IMR-90 (cell line): ENCODE measurements at regions not wholly inside any gene's neighbourhood (a gene's known extent, or its start where the extent isn't known, plus 50 kb on each side); places are given as distances from the start of the nearest gene placed in this dataset.

Experiments
- ATAC-seq: fragments of 200-7000 bp; cut with Tn5 transposase; 2 replicates; pipeline ENCODE4 v1.9.1; 2020; ENCODE audit warnings: low read depth, mild to moderate bottlenecking, moderate library complexity
- BruUV-seq: library from RNA; stranded (reverse); fragments of 400-500 nt; replicated peaks from 2 replicates; lab custom pipeline; 2021; lab: Mats Ljungman, UMichigan
- CTCF ChIA-PET: fragments of 300-600 bp; formaldehyde crosslinking; extraction: SDS; loops from one replicate; lab custom pipeline; 2021; ENCODE audit warnings: antibody characterized with exemption; lab: Yijun Ruan, JAX
- POLR2A ChIA-PET: fragments of 300-600 bp; sonication (Branson Sonifier 250); formaldehyde crosslinking; loops from one replicate; lab custom pipeline; 2022; ENCODE audit warnings: antibody characterized with exemption; ENCODE audit not compliant: unreplicated experiment; lab: Charles Lee
- DNase-seq: peaks from one replicate; pipeline ENCODE4 v3.0.0; 2013
- H2AFZ ChIP-seq: replicated peaks from 2 replicates; pipeline ENCODE3; 2013; ENCODE audit warnings: low read length, mild to moderate bottlenecking; ENCODE audit not compliant: poor library complexity
- H2AK5ac ChIP-seq: 2 replicates; pipeline ENCODE4 v1.6.1; 2013; ENCODE audit warnings: low read depth, low read length, inconsistent platforms
- H2AK9ac ChIP-seq: replicated peaks from 2 replicates; pipeline ENCODE3; 2013; ENCODE audit warnings: mild to moderate bottlenecking, low read depth, low read length, moderate library complexity; ENCODE audit not compliant: poor library complexity
- H2BK120ac ChIP-seq: 2 replicates; pipeline ENCODE4 v1.6.1; 2013; ENCODE audit warnings: low read depth, low read length, inconsistent platforms
- H2BK15ac ChIP-seq: 3 replicates; pipeline ENCODE4 v1.6.1; 2013; ENCODE audit warnings: low read depth, low read length, inconsistent platforms
- H2BK20ac ChIP-seq: 2 replicates; pipeline ENCODE4 v1.6.1; 2013; ENCODE audit warnings: low read depth, mild to moderate bottlenecking, inconsistent platforms, low read length, moderate library complexity
- H2BK5ac ChIP-seq: 2 replicates; pipeline ENCODE4 v1.6.1; 2013; ENCODE audit warnings: mild to moderate bottlenecking, low read depth, low read length, inconsistent platforms; ENCODE audit not compliant: poor library complexity, severe bottlenecking
- H3K14ac ChIP-seq: replicated peaks from 2 replicates; pipeline ENCODE4 v1.6.1; 2013; ENCODE audit warnings: low read depth, low read length, inconsistent platforms
- H3K18ac ChIP-seq: 2 replicates; pipeline ENCODE4 v1.6.1; 2013; ENCODE audit warnings: low read depth, low read length, control low read depth
- H3K23ac ChIP-seq: 2 replicates; pipeline ENCODE4 v1.6.1; 2013; ENCODE audit warnings: low read depth, low read length, inconsistent platforms
- H3K27ac ChIP-seq: 2 replicates; pipeline ENCODE4 v1.5.1; 2013; ENCODE audit warnings: mild to moderate bottlenecking, control low read depth, low read length; ENCODE audit not compliant: insufficient read depth
- H3K27me3 ChIP-seq: 2 replicates; pipeline ENCODE4 v1.6.1; 2013; ENCODE audit warnings: low read length; ENCODE audit not compliant: control insufficient read depth, insufficient read depth
- H3K36me3 ChIP-seq: 2 replicates; pipeline ENCODE4 v1.6.1; 2013; ENCODE audit warnings: low read length, mixed read lengths; ENCODE audit not compliant: control insufficient read depth, insufficient read depth
- H3K4ac ChIP-seq: 2 replicates; pipeline ENCODE4 v1.6.1; 2013; ENCODE audit warnings: low read depth, low read length, inconsistent platforms
- H3K4me1 ChIP-seq: 2 replicates; pipeline ENCODE4 v1.6.1; 2013; ENCODE audit warnings: low read length, mixed read lengths; ENCODE audit not compliant: control insufficient read depth, insufficient read depth
- H3K4me2 ChIP-seq: 2 replicates; pipeline ENCODE4 v1.6.1; 2013; ENCODE audit warnings: low read depth, mild to moderate bottlenecking, control low read depth, low read length, moderate library complexity
- H3K4me3 ChIP-seq: 2 replicates; pipeline ENCODE4 v1.5.1; 2013; ENCODE audit warnings: low read depth, mild to moderate bottlenecking, control low read depth, low read length, moderate library complexity; ENCODE audit not compliant: insufficient read depth
- H3K56ac ChIP-seq: 2 replicates; pipeline ENCODE4 v1.6.1; 2013; ENCODE audit warnings: low read length, inconsistent platforms; ENCODE audit not compliant: insufficient read depth; ENCODE audit errors: extremely low read depth
- H3K79me1 ChIP-seq, 2 experiments: 2 replicates each; pipeline ENCODE4 v1.6.1; 2013; ENCODE audit warnings: low read length in 2 of 2, inconsistent platforms in 1 of 2, low read depth in 1 of 2
- H3K9ac ChIP-seq: 2 replicates; pipeline ENCODE4 v1.6.1; 2013; ENCODE audit warnings: low read depth, low read length, control low read depth
- H3K9me1 ChIP-seq: 2 replicates; pipeline ENCODE4 v1.6.1; 2013; ENCODE audit warnings: low read length, inconsistent platforms; ENCODE audit not compliant: insufficient read depth
- H3K9me3 ChIP-seq: 2 replicates; pipeline ENCODE4 v1.6.1; 2013; ENCODE audit warnings: low read length; ENCODE audit not compliant: control insufficient read depth, insufficient read depth
- H4K20me1 ChIP-seq: 2 replicates; pipeline ENCODE4 v1.6.1; 2013; ENCODE audit warnings: low read length, inconsistent platforms; ENCODE audit not compliant: insufficient read depth
- H4K5ac ChIP-seq: 2 replicates; pipeline ENCODE4 v1.6.1; 2013; ENCODE audit warnings: mild to moderate bottlenecking, low read depth, low read length, control low read depth
- H4K8ac ChIP-seq, 2 experiments: 2 replicates each; pipeline ENCODE4 v1.6.1; 2013; ENCODE audit warnings: low read depth in 2 of 2, low read length in 2 of 2, control low read depth in 1 of 2, inconsistent platforms in 1 of 2
- H4K91ac ChIP-seq: 2 replicates; pipeline ENCODE4 v1.6.1; 2013; ENCODE audit warnings: low read depth, low read length, inconsistent platforms; ENCODE audit not compliant: insufficient read depth
- BHLHE40 ChIP-seq: fragments of 150-350 bp; IDR thresholded peaks from 2 replicates; pipeline ENCODE4 v1.6.1; 2016; ENCODE audit warnings: mild to moderate bottlenecking, low read depth, low read length
- CEBPB ChIP-seq: IDR thresholded peaks from 2 replicates; pipeline ENCODE4 v1.6.1; 2012; ENCODE audit warnings: low read depth, low read length, improper control_type of control experiment
- CHD1 ChIP-seq: IDR thresholded peaks from 2 replicates; pipeline ENCODE4 v1.6.1; 2012; ENCODE audit warnings: low read depth, low read length, improper control_type of control experiment
- CTCF ChIP-seq: conservative IDR thresholded peaks from 2 replicates; pipeline ENCODE4 v1.5.1; 2012; ENCODE audit warnings: mild to moderate bottlenecking, low read depth, low read length, improper control_type of control experiment
- FOS ChIP-seq: fragments of 150-350 bp; IDR thresholded peaks from 2 replicates; pipeline ENCODE4 v1.6.1; 2016; ENCODE audit warnings: low read depth, low read length
- MAFK ChIP-seq: IDR thresholded peaks from 2 replicates; pipeline ENCODE4 v1.6.1; 2012; ENCODE audit warnings: low read depth, low read length, improper control_type of control experiment
- MAZ ChIP-seq: IDR thresholded peaks from 2 replicates; pipeline ENCODE4 v1.6.1; 2012; ENCODE audit warnings: low read depth, mild to moderate bottlenecking, low read length, improper control_type of control experiment, moderate library complexity, borderline replicate concordance
- MXI1 ChIP-seq: IDR thresholded peaks from 2 replicates; pipeline ENCODE4 v1.6.1; 2012; ENCODE audit warnings: low read depth, mild to moderate bottlenecking, low read length, moderate library complexity, borderline replicate concordance
- NFE2L2 ChIP-seq: fragments of 150-350 bp; IDR thresholded peaks from 2 replicates; pipeline ENCODE4 v1.6.1; 2016; ENCODE audit warnings: low read depth, mild to moderate bottlenecking, low read length
- POLR2A ChIP-seq: IDR thresholded peaks from 2 replicates; pipeline ENCODE4 v1.6.1; 2012; ENCODE audit warnings: mild to moderate bottlenecking, low read depth, low read length
- RAD21 ChIP-seq: IDR thresholded peaks from 2 replicates; pipeline ENCODE4 v1.6.1; 2012; ENCODE audit warnings: low read length, improper control_type of control experiment
- RCOR1 ChIP-seq: IDR thresholded peaks from 2 replicates; pipeline ENCODE4 v1.6.1; 2012; ENCODE audit warnings: mild to moderate bottlenecking, low read length, improper control_type of control experiment; ENCODE audit not compliant: insufficient replicate concordance
- RFX5 ChIP-seq: IDR thresholded peaks from 2 replicates; pipeline ENCODE4 v1.8.0; 2012; ENCODE audit warnings: low read depth, mild to moderate bottlenecking, low read length, moderate library complexity
- SMC3 ChIP-seq: fragments of 150-350 bp; IDR thresholded peaks from 2 replicates; pipeline ENCODE4 v1.6.1; 2016; ENCODE audit warnings: low read depth, mild to moderate bottlenecking, antibody characterized with exemption, low read length, moderate library complexity
- USF2 ChIP-seq: fragments of 150-350 bp; IDR thresholded peaks from 2 replicates; pipeline ENCODE4 v1.6.1; 2017; ENCODE audit warnings: mild to moderate bottlenecking, antibody characterized with exemption, low read length, low read depth
- WGBS, 2 experiments: methylation state at CpG; one replicate each; pipeline versions ENCODE4 v1.1.5 to v1.1.7; 2013; ENCODE audit warnings: missing lambda C conversion rate in 2 of 2; ENCODE audit not compliant: insufficient read length in 1 of 2; ENCODE audit errors: extremely low coverage in 2 of 2; 5-methylcytosine and 5-hydroxymethylcytosine counted together
- dilution Hi-C: fragments of 300-500 bp; cut with HindIII; formaldehyde crosslinking; loops from one replicate; pipeline ENCODE4 v1.14.3; 2018; ENCODE audit warnings: low sequenced_read_pairs; ENCODE audit not compliant: unreplicated experiment
- in situ Hi-C: fragments of 300-500 bp; cut with MboI; formaldehyde crosslinking; loops from 3 replicates; pipeline ENCODE4 v1.14.3; 2019; ENCODE audit warnings: low sequenced_read_pairs, inconsistent platforms, mixed read lengths
- intact Hi-C: fragments of 100-400 bp; cut with micrococcal nuclease; formaldehyde crosslinking; loops from 2 replicates; pipeline ENCODE4 v1.10.0; 2022
- TF ChIP-seq, protein P1 (sequence below): fragments of 150-350 bp; IDR thresholded peaks from 2 replicates; pipeline ENCODE4 v1.6.1; 2016; ENCODE audit warnings: low read depth, mild to moderate bottlenecking, low read length, moderate library complexity, borderline replicate concordance

GRCh38 chr1:98217601-98218000 is 296.8 kb upstream of the DPYD start:
- Histone ChIP-seq H3K18ac (no peak overlapping the region), H3K23ac (no peak overlapping the region), H4K8ac (no peak overlapping the region), H4K20me1 (no peaks in the 10 kb centered on the region), H3K36me3 (no peaks in the 10 kb centered on the region), H3K27ac (no peak overlapping the region), H3K4ac (no peak overlapping the region), H3K9ac (no peak overlapping the region), H2BK20ac (no peak overlapping the region), H3K4me3 (no peak overlapping the region), H3K9me1 (no peaks in the 10 kb centered on the region), H3K4me1 (peaks cover 3% of the 10 kb centered on the region; the same call in 1 of the 2 replicates), H2BK120ac (no peak overlapping the region), H3K56ac (no peak overlapping the region), H3K9me3 (no peaks in the 10 kb centered on the region), H2BK5ac (no peak overlapping the region), H3K79me1 (no peaks in the 10 kb centered on the region; a peak in 1 of 4 replicates), H4K91ac (no peak overlapping the region), H3K27me3 (no peaks in the 10 kb centered on the region), H2AK9ac (no peak overlapping the region), H2AFZ (no peak overlapping the region), H4K5ac (no peak overlapping the region), H3K14ac (no peak overlapping the region), H2AK5ac (no peak overlapping the region), H2BK15ac (no peak overlapping the region), H3K4me2 (no peak overlapping the region)
- no peak for DNase-seq
- dilution Hi-C loops: no loop called here
- intact Hi-C loops: no loop called here
- TF ChIP-seq POLR2A: no peak
- no peak for TF ChIP-seq SMC3
- TF ChIP-seq CHD1: no peak
- no peak for TF ChIP-seq BHLHE40
- TF ChIP-seq NFE2L2: no peak
- TF ChIP-seq RAD21: no peak
- TF ChIP-seq RFX5: no peak
- no peak for TF ChIP-seq CEBPB
- no peak for TF ChIP-seq MXI1
- TF ChIP-seq FOS: no peak
- TF ChIP-seq MAFK: no peak
- no peak for TF ChIP-seq MAZ
- no peak for TF ChIP-seq CTCF
- TF ChIP-seq, protein P1, sequence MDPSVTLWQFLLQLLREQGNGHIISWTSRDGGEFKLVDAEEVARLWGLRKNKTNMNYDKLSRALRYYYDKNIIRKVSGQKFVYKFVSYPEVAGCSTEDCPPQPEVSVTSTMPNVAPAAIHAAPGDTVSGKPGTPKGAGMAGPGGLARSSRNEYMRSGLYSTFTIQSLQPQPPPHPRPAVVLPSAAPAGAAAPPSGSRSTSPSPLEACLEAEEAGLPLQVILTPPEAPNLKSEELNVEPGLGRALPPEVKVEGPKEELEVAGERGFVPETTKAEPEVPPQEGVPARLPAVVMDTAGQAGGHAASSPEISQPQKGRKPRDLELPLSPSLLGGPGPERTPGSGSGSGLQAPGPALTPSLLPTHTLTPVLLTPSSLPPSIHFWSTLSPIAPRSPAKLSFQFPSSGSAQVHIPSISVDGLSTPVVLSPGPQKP: no peak
- no peak for TF ChIP-seq RCOR1
- no peak for TF ChIP-seq USF2
- BruUV-seq: no TSS peak
- no peak for ATAC-seq
- in situ Hi-C loops: no loop called here
- ChIA-PET CTCF (no interaction called here), POLR2A (no interaction called here)
- no CpG with 5 or more reads among the region's 2 CpGs for WGBS, 2 experiments
